HUES64 (cell line): ENCODE measurements at regions not wholly inside any gene's neighbourhood (a gene's known extent, or its start where the extent isn't known, plus 50 kb on each side); places are given as distances from the start of the nearest gene placed in this dataset.
"Not testable (repeated sequence)": the region's sequence is repeated elsewhere in the genome, so short reads cannot be mapped to it uniquely, and the experiment has no call there.

ENCODE experiments used
- H3K27ac ChIP-seq: 2 replicates; pipeline ENCODE4 v1.7.0; 2013; ENCODE audit warnings: low read depth, low read length, inconsistent platforms
- H3K27me3 ChIP-seq: 2 replicates; pipeline ENCODE4 v1.6.1; 2013; ENCODE audit warnings: mild to moderate bottlenecking, low read length; ENCODE audit not compliant: insufficient read depth
- H3K36me3 ChIP-seq: 2 replicates; pipeline ENCODE4 v1.6.1; 2013; ENCODE audit warnings: mild to moderate bottlenecking, low read length; ENCODE audit not compliant: insufficient read depth
- H3K4me1 ChIP-seq: 2 replicates; pipeline ENCODE4 v1.6.1; 2013; ENCODE audit warnings: mild to moderate bottlenecking, low read length, moderate library complexity; ENCODE audit not compliant: insufficient read depth
- H3K4me3 ChIP-seq: 2 replicates; pipeline ENCODE4 v1.5.1; 2013; ENCODE audit warnings: mild to moderate bottlenecking, low read length, moderate library complexity
- H3K9ac ChIP-seq: 2 replicates; pipeline ENCODE4 v1.6.1; 2013; ENCODE audit warnings: mild to moderate bottlenecking, low read depth, low read length
- H3K9me3 ChIP-seq: 2 replicates; pipeline ENCODE4 v1.6.1; 2013; ENCODE audit warnings: low read depth, low read length; ENCODE audit not compliant: insufficient read depth
- WGBS: fragments of 150-250, 120-280 bp; methylation state at CpG from one replicate; pipeline ENCODE4 v1.1.7; 2013; ENCODE audit warnings: missing lambda C conversion rate; 5-methylcytosine and 5-hydroxymethylcytosine counted together

DNA sequence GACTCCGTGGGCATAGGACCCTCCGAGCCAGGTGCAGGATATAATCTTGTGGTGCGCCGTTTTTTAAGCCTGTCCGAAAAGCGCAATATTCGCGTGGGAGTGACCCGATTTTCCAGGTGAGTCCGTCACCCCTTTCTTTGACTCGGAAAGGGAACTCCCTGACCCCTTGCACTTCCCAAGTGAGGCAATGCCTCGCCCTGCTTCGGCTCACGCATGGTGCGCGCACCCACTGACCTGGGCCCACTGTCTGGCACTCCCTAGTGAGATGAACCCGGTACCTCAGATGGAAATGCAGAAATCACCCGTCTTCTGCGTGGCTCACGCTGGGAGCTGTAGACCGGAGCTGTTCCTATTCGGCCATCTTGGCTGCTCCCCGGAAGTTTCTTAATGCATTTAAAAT, 99.5 kb upstream of the EOMES start:
- not testable (repeated sequence) for H3K4me1 ChIP-seq, H3K9me3 ChIP-seq, H3K36me3 ChIP-seq, H3K27ac ChIP-seq
- peak overlapping the region; percentile 50 for H3K4me3 ChIP-seq
- H3K9ac ChIP-seq, result peak overlapping the region; percentile 64; the same call in 1 of the 2 replicates
- H3K27me3 ChIP-seq, result peaks cover 23% of the 10 kb centered on the region
- WGBS, result 74% methylated on average over 12 of the region's 23 CpGs

GRCh38 chr3:27824312-27825200, 102.4 kb upstream of the EOMES start:
- H3K27me3 ChIP-seq, result peaks cover 25% of the 10 kb centered on the region
- H3K4me1 ChIP-seq, result no peaks in the 10 kb centered on the region
- no peak overlapping the region for H3K27ac ChIP-seq
- H3K9ac ChIP-seq, result no peak overlapping the region
- WGBS, result 64% methylated on average over 4 of the region's 6 CpGs
- no peaks in the 10 kb centered on the region for H3K9me3 ChIP-seq
- H3K36me3 ChIP-seq, result 0 out of 2 replicates have a peak, but pooled peaks cover 5% of the 10 kb centered on the region
- H3K4me3 ChIP-seq, result no peak overlapping the region

GRCh38 chr3:27826448-27826847, 104.3 kb upstream of the EOMES start:
- H3K4me3 ChIP-seq, result no peak overlapping the region

GRCh38 chr3:27827041-27827440, 104.9 kb upstream of the EOMES start:
- H3K9me3 ChIP-seq, result no peaks in the 10 kb centered on the region
- peaks cover 5% of the 10 kb centered on the region; the same call in 1 of the 2 replicates for H3K36me3 ChIP-seq
- H3K4me1 ChIP-seq, result no peaks in the 10 kb centered on the region
- no peak overlapping the region for H3K9ac ChIP-seq
- WGBS, result 74% methylated on average over 3 of the region's 3 CpGs
- no peak overlapping the region for H3K27ac ChIP-seq
- peaks cover 25% of the 10 kb centered on the region for H3K27me3 ChIP-seq
- no peak overlapping the region for H3K4me3 ChIP-seq

More at GRCh38 chr3:27826448-27826847, 104.3 kb upstream of the EOMES start:
- Histone ChIP-seq H3K9ac (no peak overlapping the region), H3K27ac (no peak overlapping the region), H3K27me3 (peaks cover 25% of the 10 kb centered on the region), H3K4me1 (no peaks in the 10 kb centered on the region), H3K36me3 (0 out of 2 replicates have a peak, but pooled peaks cover 5% of the 10 kb centered on the region), H3K9me3 (no peaks in the 10 kb centered on the region)

- Histone ChIP-seq H3K9me3 (no peaks in the 10 kb centered on the region), H3K36me3 (no peaks in the 10 kb centered on the region), H3K27ac (no peak overlapping the region), H3K4me1 (0 out of 2 replicates have a peak, but pooled peaks cover 4% of the 10 kb centered on the region), H3K4me3 (no peak overlapping the region), H3K9ac (no peak overlapping the region), H3K27me3 (no peaks in the 10 kb centered on the region)
- WGBS, result 100% methylated on average over 2 of the region's 2 CpGs
These were observed 118.9 kb upstream of the EOMES start for GRCh38 chr3:27840807-27841594.

DNA sequence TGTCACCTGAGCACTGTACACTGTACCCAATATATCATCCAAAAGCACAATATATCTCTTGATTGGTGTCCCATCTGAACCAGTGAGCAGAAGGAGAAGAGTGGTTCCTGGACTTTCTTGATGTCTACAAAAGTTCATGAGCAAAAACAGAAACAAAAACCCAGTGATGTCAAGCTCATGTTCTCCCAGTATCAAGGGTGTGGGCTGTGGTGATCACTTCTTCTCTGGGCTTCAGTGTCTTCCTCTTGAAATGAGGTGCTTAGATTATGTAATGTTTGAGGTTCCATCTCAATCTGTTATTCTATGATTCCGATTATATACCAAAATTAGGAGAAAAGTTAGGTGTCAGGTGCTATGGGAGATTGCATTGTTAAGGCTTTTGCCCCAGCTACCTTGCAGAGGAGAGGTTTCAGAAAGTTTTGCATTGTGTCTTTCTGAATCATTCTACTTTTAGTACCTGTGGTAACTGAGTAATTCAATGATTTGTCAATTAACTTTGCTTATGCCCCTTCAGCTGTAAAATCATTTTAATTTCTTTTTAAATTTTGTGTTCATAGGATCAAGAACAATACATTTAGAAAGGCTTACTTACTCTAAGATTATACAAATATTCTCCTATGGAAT, 122.0 kb upstream of the EOMES start:
- Histone ChIP-seq H3K9ac (no peak overlapping the region), H3K36me3 (no peaks in the 10 kb centered on the region), H3K4me3 (no peak overlapping the region), H3K27ac (no peak overlapping the region), H3K4me1 (no peaks in the 10 kb centered on the region), H3K27me3 (no peaks in the 10 kb centered on the region), H3K9me3 (no peaks in the 10 kb centered on the region)
- 100% methylated on average over 1 of the region's 1 CpG for WGBS

GRCh38 chr3:27847697-27848096, 125.6 kb upstream of the EOMES start:
- no peaks in the 10 kb centered on the region for H3K27me3 ChIP-seq
- WGBS, result 75% methylated on average over 6 of the region's 6 CpGs
- peaks cover 10% of the 10 kb centered on the region for H3K9me3 ChIP-seq
- no peak overlapping the region for H3K4me3 ChIP-seq
- no peak overlapping the region for H3K27ac ChIP-seq
- H3K36me3 ChIP-seq, result no peaks in the 10 kb centered on the region
- H3K4me1 ChIP-seq, result no peaks in the 10 kb centered on the region
- H3K9ac ChIP-seq, result no peak overlapping the region

GRCh38 chr3:27848826-27849225, 126.7 kb upstream of the EOMES start:
- H3K9me3 ChIP-seq, result peaks cover 14% of the 10 kb centered on the region
- H3K36me3 ChIP-seq, result no peaks in the 10 kb centered on the region
- 100% methylated on average over 1 of the region's 1 CpG for WGBS
- no peak overlapping the region for H3K27ac ChIP-seq
- no peak overlapping the region for H3K9ac ChIP-seq
- no peaks in the 10 kb centered on the region for H3K27me3 ChIP-seq
- no peaks in the 10 kb centered on the region for H3K4me1 ChIP-seq
- H3K4me3 ChIP-seq, result no peak overlapping the region

GRCh38 chr3:27859821-27860220, 137.7 kb upstream of the EOMES start:
- 100% methylated on average over 1 of the region's 1 CpG for WGBS
- H3K27me3 ChIP-seq, result no peaks in the 10 kb centered on the region
- H3K4me3 ChIP-seq, result no peak overlapping the region
- H3K27ac ChIP-seq, result no peak overlapping the region
- H3K4me1 ChIP-seq, result no peaks in the 10 kb centered on the region
- peaks cover 5% of the 10 kb centered on the region; the same call in 1 of the 2 replicates for H3K9me3 ChIP-seq
- H3K36me3 ChIP-seq, result no peaks in the 10 kb centered on the region
- no peak overlapping the region for H3K9ac ChIP-seq

- H3K9ac ChIP-seq, result no peak overlapping the region
- no peaks in the 10 kb centered on the region for H3K9me3 ChIP-seq
- no peaks in the 10 kb centered on the region for H3K36me3 ChIP-seq
- no peak overlapping the region for H3K4me3 ChIP-seq
- no peaks in the 10 kb centered on the region for H3K4me1 ChIP-seq
- no peak overlapping the region for H3K27ac ChIP-seq
- 87% methylated on average over 6 of the region's 6 CpGs for WGBS
- no peaks in the 10 kb centered on the region for H3K27me3 ChIP-seq
These were observed 139.2 kb upstream of the EOMES start for GRCh38 chr3:27861046-27862036.
